ENCODE measurements at regions not wholly inside any gene's neighbourhood (a gene's known extent, or its start where the extent isn't known, plus 50 kb on each side); places are given as distances from the start of the nearest gene placed in this dataset.

- ATAC-seq (no peak), DNase-seq (ENCODE audit: low spot score) (no peak)
Measured at GRCh38 chr6:106918115-106918514, 56.4 kb downstream of the CD24 start.

- ATAC-seq = no peak
- DNase-seq (ENCODE audit: low spot score) = no peak
Measured at GRCh38 chr6:106916891-106917290, 57.6 kb downstream of the CD24 start.

- ATAC-seq = no peak
Measured at GRCh38 chr6:106913676-106914280, 60.8 kb downstream of the CD24 start.

GRCh38 chr6:106913111-106913510 lies 61.4 kb downstream of the CD24 start:
- no peak for ATAC-seq
- no peak for DNase-seq (ENCODE audit: low spot score)

More at GRCh38 chr6:106913676-106914280, 60.8 kb downstream of the CD24 start:
- DNase-seq (ENCODE audit: low spot score) = no peak

GRCh38 chr6:106912091-106912490 lies 62.4 kb downstream of the CD24 start:
- no peak for DNase-seq (ENCODE audit: low spot score)
- ATAC-seq = no peak

- ATAC-seq (no peak), DNase-seq (ENCODE audit: low spot score) (no peak)
Measured at GRCh38 chr6:106910999-106911949, 63.3 kb downstream of the CD24 start.

- DNase-seq (ENCODE audit: low spot score) = no peak
- no peak for ATAC-seq
Measured at GRCh38 chr6:106908386-106908840, 66.1 kb downstream of the CD24 start.

- ATAC-seq (peak; percentile 29), DNase-seq (ENCODE audit: low spot score) (no peak)
Measured at GRCh38 chr6:106907754-106908153, 66.8 kb downstream of the CD24 start.

- no peak for ATAC-seq
- no peak for DNase-seq (ENCODE audit: low spot score)
Measured at GRCh38 chr6:106906232-106906631, 68.3 kb downstream of the CD24 start.

- no peak for DNase-seq (ENCODE audit: low spot score)
- ATAC-seq = no peak
Measured at GRCh38 chr6:106903299-106903698, 71.2 kb downstream of the CD24 start.

GRCh38 chr6:106901062-106901461 lies 73.5 kb downstream of the CD24 start:
- DNase-seq (ENCODE audit: low spot score) = no peak

GRCh38 chr6:106899697-106900096 lies 74.8 kb downstream of the CD24 start:
- no peak for ATAC-seq
- no peak for DNase-seq (ENCODE audit: low spot score)

More at GRCh38 chr6:106901062-106901461, 73.5 kb downstream of the CD24 start:
- ATAC-seq = no peak

GRCh38 chr6:106897580-106897979 lies 76.9 kb downstream of the CD24 start:
- no peak for ATAC-seq
- no peak for DNase-seq (ENCODE audit: low spot score)

GRCh38 chr6:106895703-106896040 lies 78.9 kb downstream of the CD24 start:
- ATAC-seq = no peak
- no peak for DNase-seq (ENCODE audit: low spot score)

- DNase-seq (ENCODE audit: low spot score) = no peak
- no peak for ATAC-seq
Measured at GRCh38 chr6:106894978-106895702, 79.4 kb downstream of the CD24 start.

GRCh38 chr6:106892186-106892585 lies 82.3 kb downstream of the CD24 start:
- no peak for DNase-seq (ENCODE audit: low spot score)
- ATAC-seq = no peak

- no peak for ATAC-seq
- no peak for DNase-seq (ENCODE audit: low spot score)
Measured at GRCh38 chr6:106890447-106890846, 84.1 kb downstream of the CD24 start.

- no peak for DNase-seq (ENCODE audit: low spot score)
- ATAC-seq = no peak
Measured at GRCh38 chr6:106889692-106890091, 84.8 kb downstream of the CD24 start.

GRCh38 chr6:106886922-106887797 lies 87.4 kb downstream of the CD24 start:
- peak; percentile 67 for ATAC-seq
- DNase-seq (ENCODE audit: low spot score) = no peak

GRCh38 chr6:106886081-106886843 lies 88.3 kb downstream of the CD24 start:
- ATAC-seq (no peak), DNase-seq (ENCODE audit: low spot score) (no peak)
